MCF 10A (cell line): ENCODE measurements at regions not wholly inside any gene's neighbourhood (a gene's known extent, or its start where the extent isn't known, plus 50 kb on each side); places are given as distances from the start of the nearest gene placed in this dataset.

ENCODE experiments used
- BruUV-seq: library from RNA; stranded (reverse); fragments of 400-500 nt; replicated peaks from 2 replicates; lab custom pipeline; 2021; lab: Mats Ljungman, UMichigan
- CTCF ChIA-PET: fragments of 300-600 bp; sonication (Branson Sonifier 250); formaldehyde crosslinking; extraction: SDS; loops from one replicate; lab custom pipeline; 2021; ENCODE audit warnings: antibody characterized with exemption, inconsistent platforms; lab: Yijun Ruan, JAX
- POLR2A ChIA-PET: fragments of 300-600, 350-650 bp; sonication (Branson Sonifier 250); formaldehyde crosslinking; extraction: SDS; loops from one replicate; lab custom pipeline; 2020; ENCODE audit warnings: antibody characterized with exemption, inconsistent platforms; lab: Yijun Ruan, JAX
- DNase-seq: peaks from one replicate; pipeline ENCODE4 v3.0.0-alpha.2; 2018; ENCODE audit not compliant: unreplicated experiment
- H3K27ac Mint-ChIP-seq: one replicate; pipeline ENCODE4 v1.8.0; 2022; ENCODE audit warnings: mild to moderate bottlenecking, low read depth, mixed read lengths; ENCODE audit not compliant: unreplicated experiment
- H3K27me3 Mint-ChIP-seq: one replicate; pipeline ENCODE4 v1.8.0; 2022; ENCODE audit warnings: mixed read lengths; ENCODE audit not compliant: insufficient read depth, unreplicated experiment
- H3K36me3 Mint-ChIP-seq: one replicate; pipeline ENCODE4 v1.8.0; 2022; ENCODE audit warnings: mild to moderate bottlenecking, moderate library complexity, mixed read lengths; ENCODE audit not compliant: insufficient read depth, unreplicated experiment
- H3K4me1 Mint-ChIP-seq: one replicate; pipeline ENCODE4 v1.8.0; 2022; ENCODE audit warnings: mixed read lengths; ENCODE audit not compliant: insufficient read depth, unreplicated experiment
- H3K4me3 Mint-ChIP-seq: one replicate; pipeline ENCODE4 v1.8.0; 2022; ENCODE audit warnings: mild to moderate bottlenecking, moderate library complexity, mixed read lengths; ENCODE audit not compliant: unreplicated experiment
- H3K9me3 Mint-ChIP-seq: one replicate; pipeline ENCODE4 v1.8.0; 2022; ENCODE audit warnings: mixed read lengths; ENCODE audit not compliant: unreplicated experiment
- intact Hi-C: fragments of 100-400 bp; cut with micrococcal nuclease; formaldehyde crosslinking; loops from 2 replicates; pipeline ENCODE4 v1.14.1; 2022
- TF ChIP-seq, protein P1 (sequence below): fragments of 200-600 bp; IDR thresholded peaks from one replicate; pipeline ENCODE4 v1.8.0; 2022; ENCODE audit warnings: antibody characterized with exemption, mild to moderate bottlenecking; ENCODE audit not compliant: unreplicated experiment

DNA sequence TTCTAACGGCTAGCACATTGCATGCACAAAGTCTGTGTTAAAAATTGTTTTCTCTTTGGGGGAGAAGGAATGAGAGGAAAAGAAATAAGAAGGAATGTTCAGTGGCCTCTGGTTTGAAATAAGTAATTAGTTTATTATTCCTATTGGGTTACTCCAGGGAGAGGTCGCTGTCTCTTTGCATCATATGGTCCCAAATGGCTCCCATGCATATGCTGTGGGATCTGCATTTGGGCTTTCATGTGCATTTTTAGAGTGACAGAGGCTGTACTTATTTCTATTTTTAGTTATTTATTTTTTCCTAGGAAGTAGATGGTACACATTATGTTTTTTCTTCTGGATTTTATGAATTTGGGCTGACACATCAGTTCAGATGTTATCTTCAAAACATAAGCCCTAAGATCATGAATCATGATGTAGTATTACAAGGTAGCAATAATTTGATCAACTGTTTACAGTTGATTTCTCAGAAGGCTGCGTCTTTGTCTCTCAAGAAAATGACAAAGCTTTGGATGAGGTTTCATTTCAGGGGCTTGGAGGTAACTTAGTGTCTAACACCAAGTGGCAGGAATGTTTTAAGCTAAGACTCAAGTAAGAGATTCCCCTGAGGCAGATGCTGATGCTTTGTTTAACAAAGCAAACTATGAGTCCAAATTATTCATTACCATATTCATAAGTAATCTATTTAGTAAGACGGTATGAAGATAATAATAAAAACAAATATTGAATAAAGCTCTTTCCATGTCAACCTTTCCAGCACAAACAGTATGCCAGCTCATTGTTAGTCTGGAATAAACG lies 247.7 kb downstream of the NSUN3 start:
- Mint-ChIP-seq H3K9me3 (no peaks in the 10 kb centered on the region), H3K4me3 (no peak overlapping the region), H3K27me3 (no peaks in the 10 kb centered on the region), H3K36me3 (no peaks in the 10 kb centered on the region), H3K4me1 (no peaks in the 10 kb centered on the region), H3K27ac (no peak overlapping the region)
- TF ChIP-seq, protein P1, sequence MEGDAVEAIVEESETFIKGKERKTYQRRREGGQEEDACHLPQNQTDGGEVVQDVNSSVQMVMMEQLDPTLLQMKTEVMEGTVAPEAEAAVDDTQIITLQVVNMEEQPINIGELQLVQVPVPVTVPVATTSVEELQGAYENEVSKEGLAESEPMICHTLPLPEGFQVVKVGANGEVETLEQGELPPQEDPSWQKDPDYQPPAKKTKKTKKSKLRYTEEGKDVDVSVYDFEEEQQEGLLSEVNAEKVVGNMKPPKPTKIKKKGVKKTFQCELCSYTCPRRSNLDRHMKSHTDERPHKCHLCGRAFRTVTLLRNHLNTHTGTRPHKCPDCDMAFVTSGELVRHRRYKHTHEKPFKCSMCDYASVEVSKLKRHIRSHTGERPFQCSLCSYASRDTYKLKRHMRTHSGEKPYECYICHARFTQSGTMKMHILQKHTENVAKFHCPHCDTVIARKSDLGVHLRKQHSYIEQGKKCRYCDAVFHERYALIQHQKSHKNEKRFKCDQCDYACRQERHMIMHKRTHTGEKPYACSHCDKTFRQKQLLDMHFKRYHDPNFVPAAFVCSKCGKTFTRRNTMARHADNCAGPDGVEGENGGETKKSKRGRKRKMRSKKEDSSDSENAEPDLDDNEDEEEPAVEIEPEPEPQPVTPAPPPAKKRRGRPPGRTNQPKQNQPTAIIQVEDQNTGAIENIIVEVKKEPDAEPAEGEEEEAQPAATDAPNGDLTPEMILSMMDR = no peak
- BruUV-seq = no TSS peak
- POLR2A ChIA-PET = no interaction called here
- CTCF ChIA-PET = interaction anchor here (0.9 kb wide), 2 partner anchors 10 to 21 kb away, joined by 3 to 6 read pairs; no protein-coding TSS in a partner anchor
- no peak for DNase-seq
- intact Hi-C loops = no loop called here

DNA sequence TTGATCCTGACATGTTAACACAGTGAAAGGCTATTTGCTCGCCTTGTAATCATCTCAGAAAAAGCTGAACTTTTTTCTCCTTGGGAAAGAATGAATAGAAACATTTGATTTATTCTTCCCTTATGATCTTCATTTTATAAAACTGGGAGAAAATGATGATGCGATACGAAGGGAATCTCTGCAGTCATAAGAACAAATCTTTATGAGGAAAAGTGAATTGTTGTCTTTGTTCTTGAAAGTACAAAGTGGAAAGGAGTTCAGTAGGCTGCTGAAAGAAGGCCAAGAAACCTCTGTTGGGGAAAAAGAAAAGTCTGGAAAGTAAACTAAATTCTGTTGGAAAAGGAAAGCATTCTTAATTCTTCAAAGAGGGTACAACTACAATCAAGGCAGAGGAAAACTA lies 248.8 kb downstream of the NSUN3 start:
- DNase-seq = no peak
- Mint-ChIP-seq H3K36me3 (no peaks in the 10 kb centered on the region), H3K27me3 (no peaks in the 10 kb centered on the region), H3K4me3 (no peak overlapping the region), H3K9me3 (no peaks in the 10 kb centered on the region), H3K4me1 (no peaks in the 10 kb centered on the region), H3K27ac (no peak overlapping the region)
- CTCF ChIA-PET = no interaction called here
- POLR2A ChIA-PET = interaction anchor here (0.7 kb wide), 1 partner anchor 124 kb away, joined by 3 read pairs; no protein-coding TSS in a partner anchor
- no TSS peak for BruUV-seq
- intact Hi-C loops = no loop called here
- TF ChIP-seq, protein P1 = no peak

DNA sequence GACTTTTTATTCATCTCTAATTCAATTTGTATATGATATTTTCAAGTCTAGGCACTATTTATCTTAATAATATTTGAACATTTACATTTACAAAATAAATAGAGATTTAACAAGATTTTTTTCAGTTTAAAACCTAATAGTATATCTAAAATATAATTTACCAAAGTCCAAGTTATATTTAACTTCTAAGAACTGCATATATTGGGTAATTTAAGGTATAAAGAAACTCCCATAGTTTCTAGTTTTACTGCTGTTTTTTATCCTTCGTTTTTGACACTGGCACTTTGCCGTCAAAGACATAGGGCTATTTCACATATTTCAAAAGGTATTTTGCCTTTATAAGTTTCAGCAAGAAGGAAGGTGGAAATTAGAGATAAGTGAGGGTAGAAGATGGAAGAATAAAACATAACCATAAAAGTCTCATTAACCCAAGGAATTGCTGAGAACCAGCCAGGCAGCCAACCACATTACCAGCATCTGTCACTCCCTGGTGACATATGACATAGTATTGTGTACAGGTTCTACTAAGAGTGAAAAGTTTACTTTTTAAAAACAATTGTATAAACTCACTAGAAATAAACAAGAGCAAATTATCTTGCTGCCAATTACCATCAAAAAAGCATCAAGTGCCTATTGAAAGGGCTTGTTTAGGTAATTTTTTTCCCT lies 251.5 kb downstream of the NSUN3 start:
- no peaks in the 10 kb centered on the region for H3K4me1 Mint-ChIP-seq
- intact Hi-C loops = no loop called here
- no peaks in the 10 kb centered on the region for H3K36me3 Mint-ChIP-seq
- ChIA-PET POLR2A (no interaction called here), CTCF (interaction anchor here (1.1 kb wide), 1 partner anchor 65 kb away, joined by 4 read pairs; no protein-coding TSS in a partner anchor)
- no TSS peak for BruUV-seq
- TF ChIP-seq, protein P1 = no peak
- no peaks in the 10 kb centered on the region for H3K27me3 Mint-ChIP-seq
- H3K27ac Mint-ChIP-seq = no peak overlapping the region
- DNase-seq = no peak
- no peak overlapping the region for H3K4me3 Mint-ChIP-seq
- H3K9me3 Mint-ChIP-seq = no peaks in the 10 kb centered on the region

DNA sequence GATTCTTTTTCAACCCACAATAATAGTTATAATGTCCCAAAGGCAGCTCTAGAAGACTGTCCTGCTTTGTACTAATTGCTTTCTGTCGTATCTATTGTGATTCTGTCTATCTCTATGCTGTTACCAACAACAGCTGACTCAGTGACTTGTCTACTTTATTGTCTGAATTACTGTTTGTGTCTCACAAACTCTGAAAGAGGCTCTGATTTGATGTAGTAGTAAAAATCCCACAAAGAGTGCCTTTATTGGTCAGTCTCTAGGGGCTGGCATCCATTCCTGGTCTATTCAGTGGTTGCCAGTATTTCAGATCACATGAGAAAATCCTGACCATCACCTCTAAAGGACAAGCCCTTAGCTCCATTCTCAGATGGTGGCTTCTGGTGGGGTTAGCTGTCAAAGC lies 254.2 kb downstream of the NSUN3 start:
- no peaks in the 10 kb centered on the region for H3K36me3 Mint-ChIP-seq
- no TSS peak for BruUV-seq
- H3K27ac Mint-ChIP-seq = no peak overlapping the region
- intact Hi-C loops = no loop called here
- no peaks in the 10 kb centered on the region for H3K27me3 Mint-ChIP-seq
- H3K4me1 Mint-ChIP-seq = no peaks in the 10 kb centered on the region
- DNase-seq = no peak
- ChIA-PET POLR2A (no interaction called here), CTCF (interaction anchor here (1.5 kb wide), 1 partner anchor 31 kb away, joined by 3 read pairs; no protein-coding TSS in a partner anchor)
- H3K4me3 Mint-ChIP-seq = no peak overlapping the region
- TF ChIP-seq, protein P1 = no peak
- no peaks in the 10 kb centered on the region for H3K9me3 Mint-ChIP-seq
